Cardiac muscle cell (in vitro differentiated cells and primary cell): ENCODE measurements at regions not wholly inside any gene's neighbourhood (a gene's known extent, or its start where the extent isn't known, plus 50 kb on each side); places are given as distances from the start of the nearest gene placed in this dataset.

ENCODE experiments used
- DNase-seq, 2 donors: peaks; one replicate each; pipeline versions ENCODE4 v3.0.0 to v3.0.0-alpha.2; 2010 to 2017; ENCODE audit warnings: low read depth in 1 of 2, low spot score in 1 of 2
- H3K27ac ChIP-seq: fragments of 200-600 bp; sonication (generic); 2 replicates; pipeline ENCODE4 v1.5.1; 2016
- H3K27me3 ChIP-seq: fragments of 200-600 bp; sonication (generic); 2 replicates; pipeline ENCODE4 v1.6.0; 2016; ENCODE audit warnings: control low read depth
- H3K36me3 ChIP-seq: fragments of 200-600 bp; sonication (generic); 2 replicates; pipeline ENCODE4 v1.5.1; 2016; ENCODE audit warnings: control low read depth
- H3K4me1 ChIP-seq: fragments of 200-600 bp; sonication (generic); 2 replicates; pipeline ENCODE4 v1.8.1; 2017; ENCODE audit warnings: low read depth, mild to moderate bottlenecking, mixed run types
- H3K4me3 ChIP-seq: fragments of 200-600 bp; sonication (generic); 2 replicates; pipeline ENCODE4 v1.5.1; 2016; ENCODE audit warnings: mild to moderate bottlenecking
- H3K9me3 ChIP-seq: fragments of 200-600 bp; sonication (generic); 2 replicates; pipeline ENCODE4 v1.5.1; 2017; ENCODE audit warnings: low read depth, mild to moderate bottlenecking, control low read depth
- CTCF ChIP-seq: IDR thresholded peaks from 2 replicates; pipeline ENCODE4 v1.5.1; 2012; ENCODE audit warnings: low read depth, mild to moderate bottlenecking, low read length

DNA sequence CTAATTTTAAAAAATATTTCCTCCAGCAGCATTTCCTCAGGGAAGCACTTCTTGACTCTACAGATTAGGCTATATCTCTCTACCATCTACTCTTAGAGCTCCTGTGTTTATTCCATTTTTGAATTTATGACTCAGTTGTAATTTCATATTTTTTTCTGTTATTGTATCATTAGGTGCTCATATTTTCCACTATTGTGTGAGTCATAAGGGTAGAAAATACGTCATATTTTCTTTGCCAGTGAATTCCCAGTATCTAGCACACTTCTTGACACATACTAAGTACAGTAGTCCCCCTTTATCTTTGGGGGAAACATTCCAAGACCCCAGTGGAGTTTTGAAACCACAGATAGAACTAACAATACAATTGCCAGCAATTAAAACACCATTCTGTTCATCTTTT lies 431.2 kb downstream of the GASK1B start:
- DNase-seq = peak in 1 of 2 donors; percentile 6
- no peaks in the 10 kb centered on the region for H3K36me3 ChIP-seq
- H3K4me1 ChIP-seq = no peaks in the 10 kb centered on the region
- no peak overlapping the region for H3K27ac ChIP-seq
- no peak overlapping the region for H3K4me3 ChIP-seq
- no peak for TF ChIP-seq CTCF
- H3K9me3 ChIP-seq = no peaks in the 10 kb centered on the region
- H3K27me3 ChIP-seq = no peaks in the 10 kb centered on the region

DNA sequence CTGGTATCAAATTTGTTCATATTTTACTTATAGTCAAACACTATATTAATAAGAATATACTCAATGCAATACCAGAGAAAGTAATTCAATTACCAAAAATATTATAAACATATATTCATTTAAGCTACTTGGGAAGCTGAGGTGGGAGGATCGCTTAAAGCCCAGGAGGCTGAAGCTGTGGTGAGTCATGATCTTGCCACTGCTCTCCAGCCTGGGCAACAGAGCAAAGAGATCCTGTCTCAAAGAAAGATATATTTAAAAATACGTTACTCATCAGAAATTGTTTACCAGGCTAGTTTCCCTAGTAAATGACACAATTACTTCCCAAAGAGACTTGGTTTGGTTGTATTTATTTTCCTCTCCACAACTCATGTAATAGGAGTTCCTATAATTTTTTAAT lies 433.6 kb downstream of the GASK1B start:
- no peak overlapping the region for H3K4me3 ChIP-seq
- no peaks in the 10 kb centered on the region for H3K36me3 ChIP-seq
- no peak overlapping the region for H3K27ac ChIP-seq
- no peaks in the 10 kb centered on the region for H3K4me1 ChIP-seq
- H3K9me3 ChIP-seq = no peaks in the 10 kb centered on the region
- no peak for TF ChIP-seq CTCF
- no peaks in the 10 kb centered on the region for H3K27me3 ChIP-seq
- peak in 1 of 2 donors; percentile 10 for DNase-seq

- TF ChIP-seq CTCF = no peak
- Histone ChIP-seq H3K27ac (no peak overlapping the region), H3K4me3 (no peak overlapping the region), H3K9me3 (no peaks in the 10 kb centered on the region), H3K27me3 (no peaks in the 10 kb centered on the region), H3K4me1 (no peaks in the 10 kb centered on the region), H3K36me3 (no peaks in the 10 kb centered on the region)
- no peak for DNase-seq
Measured at GRCh38 chr4:157728215-157728614, 444.6 kb downstream of the GASK1B start.

DNA sequence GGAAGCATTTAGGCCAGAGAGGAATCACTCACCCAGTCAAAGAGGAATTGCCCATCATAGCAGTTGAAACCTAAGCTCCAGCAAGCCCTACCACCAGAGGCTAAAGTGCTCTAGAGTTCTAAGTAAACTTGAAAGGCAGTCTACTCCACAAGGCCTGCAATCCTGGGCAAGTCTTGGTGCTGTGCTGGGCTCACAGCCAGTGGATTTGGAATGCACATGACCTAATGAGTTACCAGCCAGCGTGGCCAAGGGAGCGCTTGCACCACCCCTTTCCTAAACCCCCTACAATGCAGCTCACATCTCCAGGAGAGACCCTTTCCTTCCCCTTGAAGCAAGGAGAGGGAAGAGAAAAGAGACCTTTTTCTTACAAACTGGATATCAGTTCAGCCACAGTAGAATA lies 445.7 kb downstream of the GASK1B start:
- no peaks in the 10 kb centered on the region for H3K36me3 ChIP-seq
- TF ChIP-seq CTCF = no peak
- no peak overlapping the region for H3K4me3 ChIP-seq
- no peaks in the 10 kb centered on the region for H3K27me3 ChIP-seq
- no peaks in the 10 kb centered on the region for H3K9me3 ChIP-seq
- no peaks in the 10 kb centered on the region for H3K4me1 ChIP-seq
- no peak overlapping the region for H3K27ac ChIP-seq
- no peak for DNase-seq

GRCh38 chr4:157722146-157722545 lies 450.7 kb downstream of the GASK1B start:
- H3K27me3 ChIP-seq = no peaks in the 10 kb centered on the region
- H3K27ac ChIP-seq = no peak overlapping the region
- no peak for DNase-seq
- no peaks in the 10 kb centered on the region for H3K36me3 ChIP-seq
- H3K4me1 ChIP-seq = no peaks in the 10 kb centered on the region
- TF ChIP-seq CTCF = no peak
- no peaks in the 10 kb centered on the region for H3K9me3 ChIP-seq
- no peak overlapping the region for H3K4me3 ChIP-seq

GRCh38 chr4:157713342-157713741 lies 459.5 kb downstream of the GASK1B start:
- Histone ChIP-seq H3K4me1 (no peaks in the 10 kb centered on the region), H3K27ac (no peak overlapping the region), H3K27me3 (no peaks in the 10 kb centered on the region), H3K9me3 (no peaks in the 10 kb centered on the region), H3K4me3 (no peak overlapping the region), H3K36me3 (no peaks in the 10 kb centered on the region)
- TF ChIP-seq CTCF = no peak
- no peak for DNase-seq
